Activated CD8-positive, alpha-beta T cell treated with anti-CD3 and anti-CD28 coated beads, Interleukin-2, amount 10 ng/mL, durations not matched to agents 7 days and 5 days (primary cell): ENCODE measurements at regions not wholly inside any gene's neighbourhood (a gene's known extent, or its start where the extent isn't known, plus 50 kb on each side); places are given as distances from the start of the nearest gene placed in this dataset.

ENCODE experiments used
- ATAC-seq: fragments of 150-1000 bp; cut with Tn5 transposase; one replicate; pipeline ENCODE4 v1.10.0; 2021; ENCODE audit warnings: moderate library complexity
- CTCF ChIA-PET: fragments of 350-600 bp; sonication (Branson Sonifier 250); formaldehyde crosslinking; loops from one replicate; lab custom pipeline; 2021; ENCODE audit warnings: antibody characterized with exemption; lab: Charles Lee
- POLR2A ChIA-PET: fragments of 350-600 bp; sonication (Branson Sonifier 250); formaldehyde crosslinking; loops from one replicate; lab custom pipeline; 2021; ENCODE audit warnings: antibody characterized with exemption; lab: Charles Lee
- DNase-seq: peaks from one replicate; pipeline ENCODE4 v3.0.0-alpha.2; 2020
- H3K27ac Mint-ChIP-seq: one replicate; pipeline ENCODE4 v1.8.0; 2021; ENCODE audit warnings: mild to moderate bottlenecking, mixed read lengths
- H3K27me3 Mint-ChIP-seq: one replicate; pipeline ENCODE4 v1.8.0; 2021; ENCODE audit warnings: low read depth, mixed read lengths
- H3K36me3 Mint-ChIP-seq: one replicate; pipeline ENCODE4 v1.8.0; 2021; ENCODE audit warnings: low read depth, mixed read lengths
- H3K4me1 Mint-ChIP-seq: one replicate; pipeline ENCODE4 v1.8.0; 2021; ENCODE audit warnings: low read depth, mixed read lengths
- H3K4me3 Mint-ChIP-seq: one replicate; pipeline ENCODE4 v1.8.0; 2021; ENCODE audit warnings: mild to moderate bottlenecking, mixed read lengths
- H3K9me3 Mint-ChIP-seq: one replicate; pipeline ENCODE4 v1.8.0; 2022; ENCODE audit warnings: mixed read lengths; ENCODE audit not compliant: insufficient read depth

DNA sequence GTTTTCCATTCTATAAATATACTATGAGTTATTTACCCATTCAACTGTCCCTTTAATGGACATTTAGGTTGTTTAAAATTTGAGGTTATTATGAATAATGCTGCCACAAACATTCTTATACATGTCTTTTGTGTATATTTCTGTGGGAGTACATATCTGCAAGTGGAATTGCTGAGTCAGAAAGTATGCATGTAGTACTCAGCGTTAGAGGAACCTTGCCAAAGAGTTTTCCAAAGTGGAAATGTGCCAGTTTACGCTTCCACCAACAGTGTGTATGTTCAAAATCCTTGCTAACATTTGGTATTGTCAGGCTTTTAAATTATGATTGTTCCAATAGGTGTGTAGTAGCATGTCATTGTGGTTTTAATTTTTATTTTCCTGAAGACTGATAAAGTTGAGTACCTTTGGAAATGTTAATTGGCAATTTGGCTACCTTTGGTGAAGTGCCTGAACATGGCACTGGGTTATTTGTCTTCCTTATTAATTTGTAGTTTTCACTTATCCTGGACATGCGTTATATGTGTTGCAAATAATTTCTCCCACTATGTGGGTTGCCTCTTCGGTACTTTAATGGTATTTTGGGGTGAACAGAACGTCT, 341.2 kb downstream of the CD83 start:
- no peak for DNase-seq
- ChIA-PET CTCF (no interaction called here), POLR2A (no interaction called here)
- Mint-ChIP-seq H3K4me3 (no peak overlapping the region), H3K27me3 (no peaks in the 10 kb centered on the region), H3K4me1 (peaks cover 31% of the 10 kb centered on the region), H3K9me3 (peaks cover 18% of the 10 kb centered on the region), H3K27ac (no peak overlapping the region), H3K36me3 (peaks cover 19% of the 10 kb centered on the region)
- ATAC-seq: no peak

DNA sequence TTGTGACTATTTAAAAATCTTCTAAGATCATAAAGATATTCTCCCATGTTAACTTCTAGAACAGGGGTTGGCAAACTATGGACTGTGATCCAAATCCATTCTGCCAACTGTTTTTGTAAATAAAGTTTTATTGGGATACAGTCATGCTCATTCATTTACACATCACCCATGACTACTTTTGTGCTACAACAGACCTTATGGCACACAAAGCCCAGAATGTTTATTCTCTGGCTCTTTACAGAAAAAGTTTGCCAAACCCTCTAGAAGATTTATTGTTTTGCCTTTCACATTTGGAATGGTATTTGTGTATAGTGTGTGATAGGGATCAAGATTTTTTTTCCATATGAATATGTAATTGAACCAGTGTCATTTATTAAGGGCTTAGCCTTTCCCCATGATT, 341.7 kb downstream of the CD83 start:
- ChIA-PET CTCF (no interaction called here), POLR2A (no interaction called here)
- Mint-ChIP-seq H3K27me3 (no peaks in the 10 kb centered on the region), H3K4me3 (no peak overlapping the region), H3K27ac (no peak overlapping the region), H3K36me3 (peaks cover 19% of the 10 kb centered on the region), H3K9me3 (peaks cover 18% of the 10 kb centered on the region), H3K4me1 (peaks cover 29% of the 10 kb centered on the region)
- ATAC-seq (no peak), DNase-seq (no peak)

DNA sequence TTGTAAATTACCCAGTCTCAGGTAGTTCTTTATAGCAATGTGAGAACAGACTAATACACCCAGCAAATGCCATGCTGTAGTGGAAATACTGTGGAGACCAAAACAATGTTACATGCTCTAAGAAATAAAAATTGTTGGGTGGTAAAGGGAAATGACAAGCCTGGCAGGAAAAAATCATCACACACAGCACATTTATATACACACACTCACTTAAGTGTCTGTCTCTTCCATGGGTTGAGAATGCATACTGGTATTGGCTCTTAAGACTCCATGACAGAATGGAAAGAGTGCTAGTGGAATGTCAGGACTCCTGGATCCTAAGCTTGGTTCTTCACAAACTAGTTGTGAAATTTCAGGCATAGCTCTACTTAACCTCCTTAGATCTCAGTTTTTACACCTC, 343.0 kb downstream of the CD83 start:
- H3K36me3 Mint-ChIP-seq: peaks cover 20% of the 10 kb centered on the region
- DNase-seq (no peak), ATAC-seq (no peak)
- no peak overlapping the region for H3K4me3 Mint-ChIP-seq
- ChIA-PET POLR2A (no interaction called here), CTCF (no interaction called here)
- H3K4me1 Mint-ChIP-seq: peaks cover 20% of the 10 kb centered on the region
- no peaks in the 10 kb centered on the region for H3K27me3 Mint-ChIP-seq
- no peak overlapping the region for H3K27ac Mint-ChIP-seq
- H3K9me3 Mint-ChIP-seq: peaks cover 25% of the 10 kb centered on the region

DNA sequence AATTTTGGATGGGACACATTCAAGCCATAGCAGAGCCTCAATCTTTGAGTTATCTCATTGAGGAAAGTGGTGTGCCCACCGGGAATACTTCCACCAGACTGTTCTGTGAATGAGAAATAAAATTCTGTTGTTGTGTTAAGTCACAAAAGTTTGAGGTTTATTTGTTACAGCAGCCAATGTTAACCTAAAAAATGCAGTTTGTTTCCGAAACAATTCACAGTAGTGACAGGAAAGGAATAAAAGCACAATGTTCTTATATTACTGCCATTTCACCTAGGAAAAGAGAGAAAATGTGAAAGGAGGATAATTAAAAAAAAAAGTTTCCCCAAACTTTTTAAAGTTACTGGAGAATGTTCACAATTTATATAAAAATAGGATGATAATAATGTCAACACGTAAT, 344.6 kb downstream of the CD83 start:
- no peak overlapping the region for H3K4me3 Mint-ChIP-seq
- ChIA-PET CTCF (no interaction called here), POLR2A (no interaction called here)
- DNase-seq (no peak), ATAC-seq (no peak)
- peaks cover 5% of the 10 kb centered on the region for H3K27me3 Mint-ChIP-seq
- H3K4me1 Mint-ChIP-seq: peaks cover 12% of the 10 kb centered on the region
- no peak overlapping the region for H3K27ac Mint-ChIP-seq
- peaks cover 20% of the 10 kb centered on the region for H3K36me3 Mint-ChIP-seq
- peaks cover 28% of the 10 kb centered on the region for H3K9me3 Mint-ChIP-seq

DNA sequence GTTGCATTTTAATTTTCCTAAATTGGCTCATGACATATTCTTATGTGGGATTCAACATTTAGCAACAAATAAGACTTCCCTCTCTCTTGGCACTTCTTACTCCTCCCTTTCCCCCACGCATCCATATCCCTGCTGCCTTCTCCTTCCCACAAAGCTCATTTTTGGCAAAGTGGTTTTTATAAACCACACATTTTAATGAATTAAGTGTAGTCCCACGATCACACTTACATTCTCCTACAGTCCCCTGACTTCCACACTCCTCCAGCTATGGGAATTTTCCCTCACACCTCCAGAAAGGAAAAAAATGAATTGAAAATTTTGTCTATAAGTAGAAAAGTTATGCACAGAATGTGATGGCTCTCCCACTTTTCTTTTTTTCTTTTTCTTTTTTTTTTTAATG, 345.0 kb downstream of the CD83 start:
- CTCF ChIA-PET: no interaction called here
- ATAC-seq: no peak
- peaks cover 5% of the 10 kb centered on the region for H3K27me3 Mint-ChIP-seq
- no peak for DNase-seq
- H3K36me3 Mint-ChIP-seq: peaks cover 20% of the 10 kb centered on the region
- H3K4me3 Mint-ChIP-seq: no peak overlapping the region
- peaks cover 28% of the 10 kb centered on the region for H3K9me3 Mint-ChIP-seq
- POLR2A ChIA-PET: no interaction called here
- peaks cover 12% of the 10 kb centered on the region for H3K4me1 Mint-ChIP-seq
- H3K27ac Mint-ChIP-seq: no peak overlapping the region

GRCh38 chr6:14463110-14463509, 345.5 kb downstream of the CD83 start:
- no peak overlapping the region for H3K4me3 Mint-ChIP-seq
- DNase-seq (no peak), ATAC-seq (no peak)
- ChIA-PET POLR2A (no interaction called here), CTCF (no interaction called here)
- H3K9me3 Mint-ChIP-seq: peaks cover 28% of the 10 kb centered on the region
- H3K27me3 Mint-ChIP-seq: peaks cover 5% of the 10 kb centered on the region
- peaks cover 12% of the 10 kb centered on the region for H3K4me1 Mint-ChIP-seq
- H3K27ac Mint-ChIP-seq: no peak overlapping the region
- peaks cover 20% of the 10 kb centered on the region for H3K36me3 Mint-ChIP-seq

DNA sequence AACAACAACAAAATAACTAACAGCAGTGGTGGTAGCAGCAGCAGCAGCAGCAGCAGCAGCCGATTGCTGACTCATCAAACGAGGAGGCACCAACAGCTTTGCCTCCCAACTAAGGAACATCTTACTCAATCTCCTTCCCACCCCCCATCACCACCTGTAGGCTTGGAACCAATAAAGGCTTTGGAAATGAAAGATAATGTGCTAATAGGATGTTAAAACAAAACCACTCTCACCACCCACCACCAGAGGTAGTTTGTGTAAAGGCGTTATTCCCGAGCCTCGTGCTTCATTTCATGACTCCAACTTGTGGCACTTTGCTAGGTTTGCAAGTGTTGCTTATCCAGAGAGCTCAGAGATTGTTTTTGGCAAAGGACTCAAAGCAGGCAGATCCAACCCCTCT, 346.5 kb downstream of the CD83 start:
- POLR2A ChIA-PET: no interaction called here
- Mint-ChIP-seq H3K9me3 (peaks cover 30% of the 10 kb centered on the region), H3K27me3 (peaks cover 5% of the 10 kb centered on the region), H3K27ac (no peak overlapping the region), H3K4me1 (peaks cover 12% of the 10 kb centered on the region), H3K4me3 (no peak overlapping the region), H3K36me3 (peaks cover 25% of the 10 kb centered on the region)
- CTCF ChIA-PET: interaction anchor here (0.9 to 1.6 kb wide), 3 partner anchors 11 to 17 kb away, joined by 3 read pairs; no protein-coding TSS in a partner anchor
- DNase-seq: no peak
- ATAC-seq: no peak

DNA sequence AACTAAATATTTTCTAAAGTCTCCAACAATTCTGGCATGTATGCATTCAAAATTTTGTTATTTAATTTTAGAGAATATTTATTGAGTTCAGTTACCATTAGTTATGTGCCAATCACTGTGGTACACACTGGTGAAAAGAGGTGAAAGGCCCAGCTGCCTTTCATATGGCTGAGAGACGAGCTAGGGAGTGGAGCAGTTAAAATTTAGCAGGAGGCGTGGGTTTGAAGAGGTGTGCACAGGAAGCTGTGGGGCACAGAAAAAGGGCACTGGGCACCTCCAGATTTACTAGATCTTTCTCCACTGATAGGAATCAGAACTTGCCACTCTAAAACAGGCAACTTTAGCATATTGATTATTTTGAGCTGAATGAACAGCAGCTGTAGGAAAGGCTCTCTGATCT, 347.1 kb downstream of the CD83 start:
- H3K27ac Mint-ChIP-seq: no peak overlapping the region
- POLR2A ChIA-PET: no interaction called here
- DNase-seq (no peak), ATAC-seq (no peak)
- CTCF ChIA-PET: interaction anchor here (1.0 to 1.6 kb wide), 2 partner anchors 12 to 18 kb away, joined by 3 read pairs; no protein-coding TSS in a partner anchor
- no peak overlapping the region for H3K4me3 Mint-ChIP-seq
- H3K9me3 Mint-ChIP-seq: peaks cover 34% of the 10 kb centered on the region
- peaks cover 28% of the 10 kb centered on the region for H3K36me3 Mint-ChIP-seq
- peaks cover 5% of the 10 kb centered on the region for H3K27me3 Mint-ChIP-seq
- peaks cover 12% of the 10 kb centered on the region for H3K4me1 Mint-ChIP-seq

- Mint-ChIP-seq H3K9me3 (peaks cover 36% of the 10 kb centered on the region), H3K4me1 (peaks cover 7% of the 10 kb centered on the region)
- POLR2A ChIA-PET: no interaction called here
These were observed 348.7 kb downstream of the CD83 start for GRCh38 chr6:14466278-14466677.

DNA sequence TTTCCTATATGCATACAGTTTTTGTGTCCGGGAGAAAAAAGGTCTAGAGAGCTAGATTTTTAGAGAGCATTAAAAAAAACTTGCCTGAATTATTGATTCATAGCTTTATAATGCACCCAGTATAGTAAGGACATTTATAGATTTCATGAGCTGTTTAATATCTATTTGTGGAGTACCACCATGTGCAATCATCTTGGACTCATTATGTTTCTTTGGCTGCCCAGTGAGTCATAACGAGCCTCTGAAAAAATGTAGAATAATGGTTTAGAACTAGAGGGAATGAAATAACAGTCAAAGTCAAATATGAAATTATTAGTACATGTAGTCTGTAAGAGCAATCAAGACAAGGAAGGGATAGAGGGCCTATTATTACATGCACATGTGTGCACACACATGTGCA, 350.0 kb downstream of the CD83 start:
- ChIA-PET POLR2A (no interaction called here), CTCF (interaction anchor here (0.9 kb wide), 1 partner anchor 20 kb away, joined by 3 read pairs; no protein-coding TSS in a partner anchor)
- Mint-ChIP-seq H3K27me3 (peaks cover 5% of the 10 kb centered on the region), H3K36me3 (peaks cover 16% of the 10 kb centered on the region), H3K27ac (no peak overlapping the region), H3K9me3 (peaks cover 26% of the 10 kb centered on the region), H3K4me3 (no peak overlapping the region), H3K4me1 (peaks cover 7% of the 10 kb centered on the region)
- DNase-seq: no peak
- ATAC-seq: no peak

More at GRCh38 chr6:14466278-14466677, 348.7 kb downstream of the CD83 start:
- ATAC-seq (no peak), DNase-seq (no peak)
- CTCF ChIA-PET: no interaction called here
- Mint-ChIP-seq H3K36me3 (peaks cover 25% of the 10 kb centered on the region), H3K27ac (no peak overlapping the region), H3K4me3 (no peak overlapping the region), H3K27me3 (peaks cover 5% of the 10 kb centered on the region)

DNA sequence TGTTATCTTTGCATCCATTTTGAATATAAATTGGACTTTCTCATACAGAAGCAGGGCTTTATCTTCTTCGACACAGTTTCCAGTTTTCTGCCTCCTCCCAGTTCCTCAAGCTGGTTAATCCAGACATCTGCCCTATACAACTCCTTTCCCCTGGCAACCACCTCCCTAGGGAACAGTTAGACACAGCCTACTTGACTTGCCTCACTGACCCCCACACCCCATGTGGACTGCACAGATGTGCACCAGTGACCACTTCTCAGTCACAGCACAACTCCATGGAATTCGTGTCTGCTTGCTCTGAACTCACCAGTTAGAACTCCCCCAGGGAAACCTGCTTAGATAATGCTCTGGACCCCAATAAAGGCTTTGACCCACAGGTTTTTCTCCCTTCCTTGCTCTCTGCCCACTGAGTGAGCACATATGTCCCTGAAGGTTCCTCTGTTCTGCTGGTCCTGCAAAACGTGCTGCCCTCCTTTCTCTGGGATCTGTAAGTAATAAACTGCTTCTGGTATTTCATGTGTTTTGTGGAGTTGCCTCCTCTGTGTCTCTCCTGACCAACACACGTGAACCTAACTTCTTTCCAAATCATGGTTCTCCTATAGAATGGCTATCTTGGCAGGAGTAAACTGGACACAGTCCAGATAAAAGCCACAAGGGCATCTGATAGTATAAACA, 351.2 kb downstream of the CD83 start:
- peaks cover 24% of the 10 kb centered on the region for H3K9me3 Mint-ChIP-seq
- ChIA-PET CTCF (no interaction called here), POLR2A (no interaction called here)
- peaks cover 7% of the 10 kb centered on the region for H3K4me1 Mint-ChIP-seq
- DNase-seq (no peak), ATAC-seq (no peak)
- H3K36me3 Mint-ChIP-seq: peaks cover 16% of the 10 kb centered on the region
- H3K27me3 Mint-ChIP-seq: peaks cover 5% of the 10 kb centered on the region
- H3K27ac Mint-ChIP-seq: no peak overlapping the region
- no peak overlapping the region for H3K4me3 Mint-ChIP-seq

- ChIA-PET CTCF (interaction anchor here (1.6 kb wide), 1 partner anchor 81 kb away, joined by 3 read pairs; no protein-coding TSS in a partner anchor), POLR2A (interaction anchor here (1.6 kb wide), 1 partner anchor 166 kb away, joined by 4 read pairs; no protein-coding TSS in a partner anchor)
- peaks cover 15% of the 10 kb centered on the region for H3K36me3 Mint-ChIP-seq
- H3K27ac Mint-ChIP-seq: no peak overlapping the region
- H3K4me3 Mint-ChIP-seq: no peak overlapping the region
- H3K27me3 Mint-ChIP-seq: peaks cover 5% of the 10 kb centered on the region
- H3K9me3 Mint-ChIP-seq: peaks cover 23% of the 10 kb centered on the region
- H3K4me1 Mint-ChIP-seq: peaks cover 1% of the 10 kb centered on the region
- no peak for ATAC-seq
- DNase-seq: no peak
These were observed 352.5 kb downstream of the CD83 start for GRCh38 chr6:14470101-14470500.
